ENCODE measurements at regions not wholly inside any gene's neighbourhood (a gene's known extent, or its start where the extent isn't known, plus 50 kb on each side); places are given as distances from the start of the nearest gene placed in this dataset.

- TF ChIP-seq CTCF (optimal IDR thresholded peaks at IDR 0.05 in 1 of 3, IDR thresholded peaks at IDR 0.05 in 1 of 3, conservative IDR thresholded peaks at IDR 0.05 in 1 of 3; ENCODE audit: extremely low read depth in 1 of 3, insufficient read depth in 2 of 3, low read length in 3 of 3): no peak
- no peak for TF ChIP-seq EZH2 (IDR thresholded peaks at IDR 0.05; ENCODE audit: low read length)
These were observed 153.5 kb downstream of the ICOS start for GRCh38 chr2:204090021-204090420.

All from keratinocyte (primary cell).